GM18511 (cell line): ENCODE measurements at regions not wholly inside any gene's neighbourhood (a gene's known extent, or its start where the extent isn't known, plus 50 kb on each side); places are given as distances from the start of the nearest gene placed in this dataset.
"Not testable (repeated sequence)": the region's sequence is repeated elsewhere in the genome, so short reads cannot be mapped to it uniquely, and the experiment has no call there.

Experiments
- ATAC-seq: cut with Tn5 transposase; IDR thresholded peaks from one replicate; pipeline ENCODE4 v1.9.1; 2021; ENCODE audit warnings: mild to moderate bottlenecking, moderate library complexity; ENCODE audit not compliant: unreplicated experiment

DNA sequence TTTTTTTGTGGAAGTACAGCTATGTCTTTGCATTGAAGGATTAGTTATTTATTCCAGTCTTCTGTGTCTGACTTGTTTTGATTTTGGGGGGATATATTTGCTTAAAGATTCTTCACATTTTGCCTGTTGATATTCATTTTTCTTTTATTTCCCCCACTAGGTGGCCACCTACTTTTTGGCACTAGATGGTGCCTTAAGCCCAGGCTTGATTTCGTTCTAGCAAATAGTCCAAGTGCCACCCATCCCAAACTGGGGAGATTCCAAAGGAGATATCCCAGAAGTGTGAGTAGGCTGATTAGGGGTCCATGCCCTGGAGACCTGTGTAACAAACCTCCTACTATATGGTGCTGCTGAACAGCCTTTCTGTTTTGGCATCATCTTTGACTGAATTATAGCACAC is 80.0 kb upstream of the SPATA16 start:
- ATAC-seq, result no peak

DNA sequence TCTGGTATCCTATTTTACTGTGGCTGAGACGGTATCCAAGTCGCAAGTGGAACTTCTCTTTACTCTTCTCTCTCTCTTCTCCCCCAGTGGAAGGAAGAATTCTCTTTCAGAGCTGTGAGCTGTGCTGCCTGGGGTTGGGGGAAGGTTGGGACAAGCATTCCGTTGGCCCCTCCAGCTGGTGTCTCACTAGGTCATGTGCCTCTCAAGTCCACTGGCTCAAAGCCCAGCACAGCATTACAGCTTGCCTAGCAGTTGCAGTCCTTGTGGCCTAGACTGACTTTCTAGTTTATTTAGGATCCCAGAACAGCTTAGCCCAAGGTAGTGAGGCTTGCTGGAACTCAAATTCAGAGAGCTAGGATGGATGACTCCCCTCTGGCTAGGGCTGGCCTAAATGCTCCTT is 76.1 kb upstream of the SPATA16 start:
- ATAC-seq, result no peak

DNA sequence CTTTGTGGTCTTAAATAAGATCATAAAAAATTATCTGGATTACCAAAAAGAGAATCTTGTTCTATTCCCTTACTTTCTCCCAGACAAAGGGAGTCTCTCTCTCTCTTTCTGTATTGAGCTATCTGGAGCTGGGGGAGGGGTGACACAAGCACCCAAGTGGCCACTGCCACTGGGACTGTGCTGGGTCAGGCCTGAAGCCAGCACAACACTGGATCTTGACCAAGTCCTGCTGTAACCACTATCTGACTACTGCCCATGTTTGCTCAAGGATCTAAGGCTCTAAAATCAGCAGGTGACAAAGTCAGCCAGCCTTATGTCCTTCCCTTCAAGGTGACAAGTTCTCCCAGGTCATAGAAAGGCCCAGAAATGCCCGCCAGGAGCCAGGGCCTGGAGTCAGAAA is 75.0 kb upstream of the SPATA16 start:
- no peak for ATAC-seq

DNA sequence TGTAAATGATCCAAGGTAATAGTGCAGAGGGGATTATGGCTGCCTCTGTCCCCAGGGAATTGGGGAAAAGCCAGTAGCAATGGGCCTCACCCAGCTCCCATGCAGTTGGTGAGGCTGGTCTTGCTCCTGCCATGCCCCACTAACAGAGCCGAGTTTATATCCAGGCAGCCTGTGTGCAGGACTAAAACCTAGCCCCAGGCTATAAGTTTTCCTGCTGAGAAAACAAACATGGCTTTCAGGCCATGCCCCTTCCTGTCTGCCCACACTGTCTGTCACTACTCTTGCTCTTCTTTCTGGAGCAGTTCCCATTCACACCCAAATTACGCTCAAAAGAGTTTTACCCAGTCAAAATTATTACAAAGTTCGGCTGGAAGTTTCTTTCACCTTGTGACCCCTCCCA is 73.5 kb upstream of the SPATA16 start:
- ATAC-seq, result no peak

DNA sequence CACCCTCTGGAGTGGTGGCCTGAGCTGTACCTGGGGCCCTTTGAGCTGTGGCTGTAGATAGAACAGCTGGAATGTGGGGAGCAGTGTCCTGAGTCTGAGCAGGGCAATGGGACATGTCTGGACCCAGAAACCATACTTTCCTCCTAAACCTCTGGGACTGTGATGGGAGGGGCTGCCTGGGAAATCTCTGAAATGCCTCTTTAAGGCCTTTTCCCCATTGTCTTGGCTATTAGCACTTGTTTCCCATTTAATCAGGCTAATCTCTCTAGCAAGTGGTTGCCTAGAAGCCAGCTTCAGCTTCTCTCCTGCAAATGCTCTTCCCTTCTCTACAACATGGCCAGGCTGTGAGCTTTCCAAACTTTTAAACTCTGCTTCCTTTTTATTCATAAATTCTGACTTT is 58.5 kb upstream of the SPATA16 start:
- ATAC-seq, result no peak

DNA sequence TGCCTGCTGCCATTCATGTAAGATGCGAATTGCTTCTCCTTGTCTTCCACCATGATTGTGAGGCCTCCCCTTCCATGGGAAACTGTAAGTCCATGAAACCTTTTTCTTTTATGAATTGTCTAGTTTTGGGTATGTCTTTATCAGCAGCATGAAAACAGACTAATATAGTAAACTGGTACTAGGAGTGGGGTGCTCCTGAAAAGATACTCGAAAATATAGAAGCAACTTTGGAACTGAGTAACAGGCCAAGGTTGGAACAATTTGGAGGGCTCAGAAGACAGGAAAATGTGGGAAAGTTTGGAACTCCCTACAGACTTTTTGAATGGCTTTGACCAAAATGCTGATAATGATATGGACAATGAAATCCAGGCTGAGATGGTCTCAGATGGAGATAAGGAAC is 53.8 kb upstream of the SPATA16 start:
- ATAC-seq, result not testable (repeated sequence)

DNA sequence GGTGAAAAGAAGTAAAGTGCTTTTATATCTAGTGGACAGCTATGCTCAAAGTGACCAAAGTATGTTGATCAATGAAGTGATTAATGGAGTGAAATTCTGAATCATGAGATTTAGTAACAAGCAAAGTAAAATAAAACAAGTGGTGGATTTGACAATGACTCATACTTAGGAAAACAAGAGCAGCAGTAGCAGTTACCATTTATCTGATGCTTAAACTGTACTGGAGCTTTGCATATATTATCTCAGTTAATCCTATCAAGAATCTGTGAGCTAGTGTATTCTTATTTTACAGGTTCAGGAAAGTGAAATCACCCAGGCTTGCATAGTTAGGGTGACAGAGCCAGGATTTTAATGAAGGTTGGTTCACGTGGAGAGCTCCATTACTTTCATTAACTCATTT is 50.6 kb upstream of the SPATA16 start:
- ATAC-seq, result no peak
